H1 (cell line): ENCODE measurements at regions not wholly inside any gene's neighbourhood (a gene's known extent, or its start where the extent isn't known, plus 50 kb on each side); places are given as distances from the start of the nearest gene placed in this dataset.

Experiments used
- CTCF ChIA-PET: fragments of 300-600 bp; sonication (Branson Sonifier 250); formaldehyde crosslinking; loops from one replicate; lab custom pipeline; 2021; ENCODE audit not compliant: partially characterized antibody; lab: Charles Lee
- POLR2A ChIA-PET: fragments of 300-600 bp; sonication (Branson Sonifier 250); formaldehyde crosslinking; loops from one replicate; lab custom pipeline; 2021; ENCODE audit warnings: inconsistent platforms; ENCODE audit not compliant: partially characterized antibody; lab: Charles Lee
- DNase-seq, 2 experiments: peaks; one replicate each; pipeline versions ENCODE4 v3.0.0 to v3.0.0-alpha.2; 2010 to 2022; ENCODE audit warnings: low spot score in 2 of 2, low read depth in 1 of 2, mixed read lengths in 1 of 2
- FAIRE-seq: peaks from 2 replicates; lab custom pipeline; 2011; peaks lifted over from hg19 to GRCh38; lab: Jason Lieb, UNC
- H2AFZ ChIP-seq: 2 replicates; pipeline ENCODE4 v1.8.1; 2012; ENCODE audit warnings: low read length, inconsistent platforms
- H2AK5ac ChIP-seq: 2 replicates; pipeline ENCODE4 v1.6.1; 2013; ENCODE audit warnings: low read depth, low read length
- H2BK120ac ChIP-seq: replicated peaks from 2 replicates; pipeline ENCODE3; 2013; ENCODE audit warnings: low read depth, low read length, inconsistent platforms
- H2BK12ac ChIP-seq: 2 replicates; pipeline ENCODE4 v1.6.1; 2013; ENCODE audit warnings: low read depth, low read length
- H2BK15ac ChIP-seq: 2 replicates; pipeline ENCODE4 v1.6.1; 2013; ENCODE audit warnings: low read length
- H2BK20ac ChIP-seq: 2 replicates; pipeline ENCODE4 v1.6.1; 2013; ENCODE audit warnings: low read length
- H2BK5ac ChIP-seq: 2 replicates; pipeline ENCODE4 v1.6.1; 2013; ENCODE audit warnings: low read depth, low read length
- H3K14ac ChIP-seq: 2 replicates; pipeline ENCODE4 v1.6.1; 2013; ENCODE audit warnings: inconsistent platforms; ENCODE audit not compliant: insufficient read length
- H3K18ac ChIP-seq: 2 replicates; pipeline ENCODE4 v1.6.1; 2013; ENCODE audit warnings: low read length; ENCODE audit errors: extremely low read depth
- H3K23ac ChIP-seq: 2 replicates; pipeline ENCODE4 v1.6.1; 2013; ENCODE audit warnings: inconsistent platforms; ENCODE audit not compliant: insufficient read length
- H3K23me2 ChIP-seq: 2 replicates; pipeline ENCODE4 v1.6.1; 2013; ENCODE audit warnings: low read depth, low read length
- H3K27ac ChIP-seq: 2 replicates; pipeline ENCODE4 v1.6.1; 2011; ENCODE audit warnings: low read depth, low read length, inconsistent platforms
- H3K27me3 ChIP-seq, 4 experiments: replicated peaks in 1 of 4; 1 replicate in 1 of 4; 2 replicates in 3 of 4; pipeline versions ENCODE4 v1.6.1 to v1.8.1; 2011 to 2013; ENCODE audit warnings: low read length in 3 of 4, mild to moderate bottlenecking in 3 of 4, inconsistent platforms in 2 of 4, mixed read lengths in 2 of 4, moderate library complexity in 1 of 4; ENCODE audit not compliant: control insufficient read depth in 3 of 4, insufficient read depth in 3 of 4; ENCODE audit errors: extremely low read depth in 1 of 4
- H3K36me3 ChIP-seq, 4 experiments: 2 replicates each; pipeline versions ENCODE4 v1.6.1 to v1.8.1; 2011 to 2013; ENCODE audit warnings: mild to moderate bottlenecking in 4 of 4, low read length in 3 of 4, moderate library complexity in 2 of 4, control low read depth in 1 of 4, inconsistent platforms in 1 of 4; ENCODE audit not compliant: insufficient read depth in 4 of 4, control insufficient read depth in 2 of 4
- H3K4ac ChIP-seq: replicated peaks from 2 replicates; pipeline ENCODE3; 2013; ENCODE audit warnings: low read length, low read depth, mixed read lengths, inconsistent platforms; ENCODE audit not compliant: insufficient read length
- H3K4me1 ChIP-seq, 4 experiments: replicated peaks in 1 of 4; 1 replicate in 1 of 4; 2 replicates in 3 of 4; pipeline versions ENCODE4 v1.6.1 to v1.8.1; 2011 to 2013; ENCODE audit warnings: low read length in 3 of 4, inconsistent platforms in 2 of 4, mixed read lengths in 1 of 4; ENCODE audit not compliant: insufficient read depth in 4 of 4, control insufficient read depth in 3 of 4
- H3K4me2 ChIP-seq, 2 experiments: 2 replicates each; pipeline versions ENCODE4 v1.6.1 to v1.8.1; 2011 to 2013; ENCODE audit warnings: low read depth in 2 of 2, low read length in 2 of 2, control low read depth in 1 of 2, inconsistent platforms in 1 of 2, mild to moderate bottlenecking in 1 of 2; ENCODE audit not compliant: insufficient read depth in 1 of 2
- H3K4me3 ChIP-seq, 4 experiments: fragments of 200-600, 300-600 bp in 1 of 4; sonication (generic), shearing (Covaris generic), sonication (Bioruptor Twin) in 1 of 4; 2 replicates each; pipeline versions ENCODE4 v1.5.1 to v1.8.1; 2011 to 2016; ENCODE audit warnings: low read length in 4 of 4, low read depth in 3 of 4, control low read depth in 2 of 4, inconsistent platforms in 2 of 4, mild to moderate bottlenecking in 2 of 4, mixed read lengths in 1 of 4, moderate library complexity in 1 of 4; ENCODE audit not compliant: insufficient read depth in 2 of 4; ENCODE audit errors: extremely low read depth in 1 of 4
- H3K56ac ChIP-seq: replicated peaks from 2 replicates; pipeline ENCODE3; 2013; ENCODE audit warnings: low read depth, mild to moderate bottlenecking, mixed read lengths, low read length, inconsistent platforms; ENCODE audit not compliant: insufficient read length
- H3K79me1 ChIP-seq: 2 replicates; pipeline ENCODE4 v1.6.1; 2013; ENCODE audit warnings: low read depth, low read length, control low read depth
- H3K79me2 ChIP-seq, 2 experiments: 2 replicates each; pipeline versions ENCODE4 v1.6.1 to v1.8.1; 2012 to 2013; ENCODE audit warnings: low read length in 2 of 2, mild to moderate bottlenecking in 2 of 2, inconsistent platforms in 1 of 2; ENCODE audit not compliant: insufficient read depth in 2 of 2, control insufficient read depth in 1 of 2
- H3K9ac ChIP-seq, 4 experiments: replicated peaks in 1 of 4; 1 replicate in 1 of 4; 2 replicates in 3 of 4; pipeline versions ENCODE4 v1.6.1 to v1.8.1; 2011 to 2013; ENCODE audit warnings: low read depth in 3 of 4, low read length in 3 of 4, control low read depth in 2 of 4, mild to moderate bottlenecking in 2 of 4, moderate library complexity in 2 of 4, inconsistent platforms in 1 of 4; ENCODE audit errors: extremely low read depth in 1 of 4
- H3K9me3 ChIP-seq, 2 experiments: 2 replicates each; pipeline versions ENCODE4 v1.6.1 to v1.8.1; 2012 to 2013; ENCODE audit warnings: mild to moderate bottlenecking in 2 of 2, moderate library complexity in 2 of 2, control low read depth in 1 of 2, inconsistent platforms in 1 of 2, low read depth in 1 of 2, low read length in 1 of 2, mixed read lengths in 1 of 2; ENCODE audit not compliant: insufficient read depth in 2 of 2
- H4K20me1 ChIP-seq, 2 experiments: replicated peaks in 1 of 2; 2 replicates each; pipeline versions ENCODE3 to v1.8.1; 2011 to 2013; ENCODE audit warnings: inconsistent platforms in 2 of 2, low read length in 2 of 2, mild to moderate bottlenecking in 1 of 2; ENCODE audit not compliant: insufficient read depth in 2 of 2, control insufficient read depth in 1 of 2
- H4K5ac ChIP-seq: 2 replicates; pipeline ENCODE4 v1.6.1; 2013; ENCODE audit warnings: low read length, low read depth, mixed read lengths, inconsistent platforms; ENCODE audit not compliant: insufficient read length
- H4K8ac ChIP-seq: 2 replicates; pipeline ENCODE4 v1.8.0; 2013; ENCODE audit warnings: mild to moderate bottlenecking, moderate library complexity, low read length, inconsistent platforms; ENCODE audit not compliant: insufficient read depth; ENCODE audit errors: extremely low read depth
- H4K91ac ChIP-seq: replicated peaks from 2 replicates; pipeline ENCODE3; 2013; ENCODE audit warnings: low read length, mixed read lengths, inconsistent platforms; ENCODE audit not compliant: insufficient read length
- BACH1 ChIP-seq: IDR thresholded peaks from 2 replicates; pipeline ENCODE4 v1.6.1; 2012; ENCODE audit warnings: low read length, improper control_type of control experiment
- CREB1 ChIP-seq: IDR thresholded peaks from 2 replicates; pipeline ENCODE4 v1.6.1; 2012; ENCODE audit warnings: inconsistent platforms
- GABPA ChIP-seq: IDR thresholded peaks from 2 replicates; pipeline ENCODE4 v1.6.1; 2011; ENCODE audit warnings: mild to moderate bottlenecking, low read length, moderate library complexity, borderline replicate concordance; ENCODE audit not compliant: insufficient read depth
- HDAC6 ChIP-seq: IDR thresholded peaks from one replicate; pipeline ENCODE4 v1.7.1; 2012; ENCODE audit warnings: low read depth, mild to moderate bottlenecking, inconsistent platforms, low read length, moderate library complexity
- KDM1A ChIP-seq: fragments of 200-600, 300-600 bp; sonication (generic); IDR thresholded peaks from 2 replicates; pipeline ENCODE4 v1.7.1; 2016; ENCODE audit warnings: mild to moderate bottlenecking, low read length, borderline replicate concordance
- NRF1 ChIP-seq: IDR thresholded peaks from 2 replicates; pipeline ENCODE4 v1.6.1; 2011; ENCODE audit warnings: mild to moderate bottlenecking, low read depth, low read length, improper control_type of control experiment
- RBBP5 ChIP-seq: IDR thresholded peaks from 2 replicates; pipeline ENCODE4 v1.7.1; 2012; ENCODE audit warnings: low read depth, mild to moderate bottlenecking, inconsistent platforms, low read length, moderate library complexity, borderline replicate concordance
- SIRT6 ChIP-seq: IDR thresholded peaks from one replicate; pipeline ENCODE4 v1.7.1; 2012; ENCODE audit warnings: low read length, inconsistent platforms
- SP4 ChIP-seq: IDR thresholded peaks from 2 replicates; pipeline ENCODE4 v1.6.1; 2012; ENCODE audit warnings: low read length, inconsistent platforms
- WGBS, 2 experiments: shearing (Covaris generic) in 1 of 2; methylation state at CpG; one replicate each; pipeline versions ENCODE4 v1.1.6 to v1.1.7; 2013 to 2015; ENCODE audit warnings: low lambda C conversion rate in 2 of 2, mixed read lengths in 2 of 2, inconsistent platforms in 1 of 2, low coverage in 1 of 2, missing lambda C conversion rate in 1 of 2; ENCODE audit not compliant: insufficient replicate concordance in 2 of 2, insufficient coverage in 1 of 2, insufficient read length in 1 of 2; ENCODE audit errors: extremely low coverage in 1 of 2, missing lambda C conversion rate in 1 of 2; 5-methylcytosine and 5-hydroxymethylcytosine counted together
- TF ChIP-seq, protein P1 (sequence below): IDR thresholded peaks from 2 replicates; pipeline ENCODE4 v1.6.1; 2012; ENCODE audit warnings: inconsistent platforms

DNA sequence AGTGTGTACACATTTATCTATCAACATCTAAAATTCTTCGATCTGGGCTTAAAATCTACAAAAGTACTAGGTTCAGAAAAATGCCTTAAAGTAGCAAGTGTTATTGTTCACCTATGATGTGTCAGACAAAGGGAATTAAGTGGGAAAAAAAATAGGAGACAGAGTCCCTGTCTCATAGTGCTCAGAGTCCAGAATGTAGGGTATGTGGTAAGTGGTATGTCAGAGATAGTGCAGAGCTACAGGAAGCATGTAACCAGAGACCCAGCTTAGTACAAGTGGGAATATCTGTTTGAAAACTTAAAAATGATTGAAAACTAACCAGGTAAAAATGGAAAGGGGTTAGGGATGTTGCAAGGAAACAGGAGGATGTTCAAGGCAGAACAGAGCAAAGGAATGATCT lies 482.8 kb downstream of the ELAVL2 start:
- Histone ChIP-seq H3K23ac (no peak overlapping the region), H3K4me1 (no peaks in the 10 kb centered on the region), H4K91ac (no peak overlapping the region)
- TF ChIP-seq RBBP5 (no peak), SP4 (no peak), HDAC6 (no peak), BACH1 (no peak), CREB1 (no peak), GABPA (no peak), NRF1 (no peak), SIRT6 (no peak), KDM1A (no peak)
- TF ChIP-seq, protein P1, sequence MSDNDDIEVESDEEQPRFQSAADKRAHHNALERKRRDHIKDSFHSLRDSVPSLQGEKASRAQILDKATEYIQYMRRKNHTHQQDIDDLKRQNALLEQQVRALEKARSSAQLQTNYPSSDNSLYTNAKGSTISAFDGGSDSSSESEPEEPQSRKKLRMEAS, result no peak
- TF ChIP-seq, all 59 proteins: peak for 0
- Histone ChIP-seq H3K18ac (no peak overlapping the region), H3K56ac (no peak overlapping the region), H4K8ac (no peak overlapping the region), H3K4me3 (no peak overlapping the region), H3K14ac (no peak overlapping the region), H3K79me2 (no peaks in the 10 kb centered on the region), H4K5ac (no peak overlapping the region), H3K4me2 (no peak overlapping the region), H2BK20ac (no peak overlapping the region), H3K9me3 (no peaks in the 10 kb centered on the region), H2AFZ (0 out of 2 replicates have a peak overlapping the region, but pooled peaks have one; percentile 16), H2BK5ac (no peak overlapping the region), H3K79me1 (no peaks in the 10 kb centered on the region), H2AK5ac (no peak overlapping the region), H3K27ac (no peak overlapping the region), H3K27me3 (no peaks in the 10 kb centered on the region), H3K36me3 (no peaks in the 10 kb centered on the region), H2BK15ac (no peak overlapping the region), H4K20me1 (no peaks in the 10 kb centered on the region), H3K4ac (no peak overlapping the region), H3K23me2 (no peaks in the 10 kb centered on the region; the same call in 1 of the 2 replicates), H2BK120ac (no peak overlapping the region), H3K9ac (no peak overlapping the region), H2BK12ac (no peak overlapping the region)
- DNase-seq, result no peak
- ChIA-PET POLR2A (no interaction called here), CTCF (interaction anchor here (0.6 to 1.1 kb wide), 2 partner anchors 88 to 217 kb away, joined by 3 read pairs; no protein-coding TSS in a partner anchor)
- no peak for FAIRE-seq
- 95% methylated on average over 1 of the region's 1 CpG; no CpG with 5 or more reads in 1 of the 2 experiments for WGBS, 2 experiments
